Tibial nerve (tissue), 4 donors: ENCODE measurements at regions not wholly inside any gene's neighbourhood (a gene's known extent, or its start where the extent isn't known, plus 50 kb on each side); places are given as distances from the start of the nearest gene placed in this dataset. TPM values are rescaled to one million over a fixed set of nuclear protein-coding genes. Genes with fewer than 3 reads are reported as not detected.

Experiments used
- DNase-seq, 2 donors: peaks; one replicate each; pipeline ENCODE4 v3.0.0-alpha.2; 2019; ENCODE audit warnings: low spot score in 2 of 2
- H3K27ac ChIP-seq, 4 donors: fragments of 200-600 bp; sonication (generic) in 3 of 4; one replicate each; pipeline ENCODE4 v1.5.1; 2017 to 2019; ENCODE audit warnings: mild to moderate bottlenecking in 1 of 4
- H3K27me3 ChIP-seq, 2 donors: fragments of 200-600 bp; sonication (generic) in 1 of 2; one replicate each; pipeline versions ENCODE4 v1.5.1 to v1.6.0; 2017 to 2019
- H3K36me3 ChIP-seq, 3 donors: fragments of 200-600 bp; sonication (generic); one replicate each; pipeline ENCODE4 v1.5.1; 2018 to 2019
- H3K4me1 ChIP-seq, 4 donors: fragments of 200-600 bp; sonication (generic) in 3 of 4; one replicate each; pipeline ENCODE4 v1.5.1; 2017 to 2019
- H3K4me3 ChIP-seq, 4 donors: fragments of 200-600 bp; sonication (generic) in 3 of 4; one replicate each; pipeline ENCODE4 v1.5.1; 2017 to 2019; ENCODE audit warnings: mild to moderate bottlenecking in 1 of 4, moderate library complexity in 1 of 4
- H3K9me3 ChIP-seq, 4 donors: fragments of 200-600 bp; sonication (generic) in 3 of 4; one replicate each; pipeline ENCODE4 v1.5.1; 2017 to 2019
- EP300 ChIP-seq, 2 donors: sonication (generic); formaldehyde crosslinking; IDR thresholded peaks; one replicate each; pipeline ENCODE4 v1.6.1; 2017; ENCODE audit warnings: antibody characterized with exemption in 2 of 2, mild to moderate bottlenecking in 1 of 2
- POLR2A ChIP-seq, 2 donors: fragments of 450-650 bp; IDR thresholded peaks; one replicate each; pipeline ENCODE4 v1.6.1; 2017; ENCODE audit warnings: antibody characterized with exemption in 2 of 2, mild to moderate bottlenecking in 2 of 2, moderate library complexity in 2 of 2
- WGBS, 2 donors: methylation state at CpG; one replicate each; pipeline ENCODE4 v1.1.5; 2018; 5-methylcytosine and 5-hydroxymethylcytosine counted together
- small RNA-seq: library from RNA; depleted of rRNA; stranded (forward); fragments of <200 nt; gene quantifications from one replicate; pipeline ENCODE3, GENCODE V24; 2016
- TF ChIP-seq, protein P1 (sequence below), 5 experiments: fragments of 200-600 bp in 3 of 5; fragments of 450-650 bp in 2 of 5; sonication (generic) in 3 of 5; IDR thresholded peaks; one replicate each; pipeline ENCODE4 v1.5.1; 2016 to 2019; ENCODE audit warnings: antibody characterized with exemption in 5 of 5, mild to moderate bottlenecking in 3 of 5, moderate library complexity in 2 of 5

DNA sequence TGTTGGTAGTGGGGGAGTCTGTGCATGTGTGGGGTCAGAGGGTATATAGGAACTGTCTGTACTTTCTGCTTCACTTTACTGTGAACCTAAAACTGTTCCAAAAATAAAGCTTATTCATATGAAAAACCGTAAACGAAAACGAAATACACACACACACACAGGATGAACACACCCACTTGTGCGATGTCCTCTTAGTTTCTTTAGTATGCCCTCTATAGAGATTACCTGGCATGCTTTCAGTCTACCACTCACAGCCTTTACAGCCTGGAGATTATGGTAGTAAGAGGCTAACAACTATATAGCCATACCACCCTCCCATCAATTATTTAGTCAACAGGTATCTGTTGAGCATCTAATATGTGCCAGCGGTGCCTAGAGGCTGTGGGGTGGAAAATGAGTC lies 60.0 kb upstream of the UBE3A start:
- Histone ChIP-seq H3K27ac (no peak overlapping the region), H3K36me3 (no peaks in the 10 kb centered on the region), H3K9me3 (peaks cover 0 to 15% (median 2%) of the 10 kb centered on the region in 4 donors), H3K27me3 (no peaks in the 10 kb centered on the region), H3K4me1 (no peaks in the 10 kb centered on the region), H3K4me3 (no peak overlapping the region)
- 89 to 94% methylated on average over 5 of the region's 5 CpGs for WGBS, 2 donors
- no peak for DNase-seq
- TF ChIP-seq, protein P1, sequence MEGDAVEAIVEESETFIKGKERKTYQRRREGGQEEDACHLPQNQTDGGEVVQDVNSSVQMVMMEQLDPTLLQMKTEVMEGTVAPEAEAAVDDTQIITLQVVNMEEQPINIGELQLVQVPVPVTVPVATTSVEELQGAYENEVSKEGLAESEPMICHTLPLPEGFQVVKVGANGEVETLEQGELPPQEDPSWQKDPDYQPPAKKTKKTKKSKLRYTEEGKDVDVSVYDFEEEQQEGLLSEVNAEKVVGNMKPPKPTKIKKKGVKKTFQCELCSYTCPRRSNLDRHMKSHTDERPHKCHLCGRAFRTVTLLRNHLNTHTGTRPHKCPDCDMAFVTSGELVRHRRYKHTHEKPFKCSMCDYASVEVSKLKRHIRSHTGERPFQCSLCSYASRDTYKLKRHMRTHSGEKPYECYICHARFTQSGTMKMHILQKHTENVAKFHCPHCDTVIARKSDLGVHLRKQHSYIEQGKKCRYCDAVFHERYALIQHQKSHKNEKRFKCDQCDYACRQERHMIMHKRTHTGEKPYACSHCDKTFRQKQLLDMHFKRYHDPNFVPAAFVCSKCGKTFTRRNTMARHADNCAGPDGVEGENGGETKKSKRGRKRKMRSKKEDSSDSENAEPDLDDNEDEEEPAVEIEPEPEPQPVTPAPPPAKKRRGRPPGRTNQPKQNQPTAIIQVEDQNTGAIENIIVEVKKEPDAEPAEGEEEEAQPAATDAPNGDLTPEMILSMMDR (IDR thresholded peaks at IDR 0.05), result no peak
- TF ChIP-seq EP300 (IDR thresholded peaks at IDR 0.05), result no peak

DNA sequence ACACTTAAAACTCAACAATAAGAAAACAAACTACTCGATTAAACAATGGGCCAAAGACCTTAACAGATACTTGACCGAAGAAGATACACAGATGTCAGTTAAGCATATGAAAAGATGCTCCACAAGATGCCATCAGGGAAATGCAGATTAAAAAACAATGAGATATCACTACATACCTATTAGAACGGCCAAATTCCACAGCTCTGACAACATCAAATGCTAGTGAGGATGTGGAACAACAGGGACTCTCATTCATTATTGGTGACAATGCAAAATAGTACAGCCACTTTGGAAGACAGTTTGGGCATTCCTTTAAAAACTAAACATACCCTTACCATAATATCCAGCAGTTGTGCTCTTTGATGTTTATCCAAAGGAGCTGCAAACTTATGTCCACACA lies 59.1 kb upstream of the UBE3A start:
- TF ChIP-seq, protein P1 (IDR thresholded peaks at IDR 0.05), result no peak
- TF ChIP-seq POLR2A (IDR thresholded peaks at IDR 0.05) (no peak), EP300 (IDR thresholded peaks at IDR 0.05) (no peak)
- 77 to 88% methylated on average over 3 of the region's 3 CpGs for WGBS, 2 donors
- H3K9me3 ChIP-seq, result peaks cover 0 to 20% (median 2%) of the 10 kb centered on the region in 4 donors
- H3K4me1 ChIP-seq, result no peaks in the 10 kb centered on the region
- no peak overlapping the region for H3K27ac ChIP-seq
- H3K4me3 ChIP-seq, result no peak overlapping the region
- no peaks in the 10 kb centered on the region for H3K36me3 ChIP-seq
- no peaks in the 10 kb centered on the region for H3K27me3 ChIP-seq
- no peak for DNase-seq

DNA sequence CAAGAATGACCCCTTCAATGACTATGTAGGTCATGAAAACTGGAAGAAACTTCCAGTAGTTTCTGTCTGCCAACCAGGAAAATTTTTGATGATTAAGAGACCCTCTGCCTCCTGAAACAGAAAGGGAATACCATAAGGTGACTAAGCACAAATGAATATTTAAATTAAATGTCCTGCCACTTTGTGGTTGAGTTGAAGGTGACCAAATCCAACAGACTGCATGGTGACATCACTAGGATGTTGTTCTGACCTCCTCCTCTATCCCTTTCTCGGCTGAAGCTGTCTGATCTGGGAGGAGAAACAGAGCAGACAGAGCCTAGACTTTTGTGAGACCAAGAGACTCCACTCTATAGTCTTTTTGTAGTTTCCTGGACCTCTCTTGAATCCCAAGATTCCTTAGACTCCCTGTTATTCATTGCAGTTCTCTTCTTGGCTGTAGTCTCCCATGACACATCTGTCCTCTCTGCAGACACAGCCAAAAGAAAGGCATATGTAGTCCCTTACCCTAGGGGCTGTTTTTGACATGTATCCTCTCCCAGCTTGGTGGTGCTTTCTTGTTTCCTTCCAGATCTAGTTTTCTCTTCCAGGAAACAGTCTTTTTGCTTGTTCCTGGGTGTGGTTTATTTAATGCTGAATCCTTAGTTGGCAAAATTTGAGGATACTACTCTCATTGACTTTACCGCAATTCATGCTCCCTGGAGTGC lies 55.2 kb upstream of the UBE3A start:
- H3K4me1 ChIP-seq, result no peaks in the 10 kb centered on the region
- WGBS, 2 donors, result 78 to 91% methylated on average over 2 of the region's 2 CpGs

DNA sequence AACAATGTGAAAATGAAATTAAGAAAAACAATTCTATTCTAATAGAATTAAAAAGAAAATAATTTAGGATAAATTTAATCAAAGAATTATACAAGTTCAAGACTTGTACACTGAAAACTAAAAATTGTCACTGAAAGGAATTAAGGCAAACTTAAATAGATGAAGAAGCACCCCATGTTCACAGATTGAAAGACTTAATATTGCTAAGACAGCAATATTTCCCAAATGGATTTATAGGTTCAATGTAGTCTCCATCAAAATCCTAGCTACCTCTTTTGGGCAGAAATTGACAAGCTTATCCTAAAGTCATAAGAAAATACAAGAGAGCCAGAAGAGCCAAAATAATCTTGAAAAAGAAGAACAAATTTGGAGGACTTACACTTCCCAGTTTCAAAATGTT lies 53.5 kb upstream of the UBE3A start:
- DNase-seq, result no peak
- Histone ChIP-seq H3K27ac (no peak overlapping the region), H3K36me3 (no peaks in the 10 kb centered on the region), H3K9me3 (peaks cover 0 to 67% (median 6%) of the 10 kb centered on the region in 4 donors), H3K27me3 (no peaks in the 10 kb centered on the region), H3K4me3 (no peak overlapping the region), H3K4me1 (no peaks in the 10 kb centered on the region)
- TF ChIP-seq POLR2A (IDR thresholded peaks at IDR 0.05) (no peak), EP300 (IDR thresholded peaks at IDR 0.05) (no peak)
- TF ChIP-seq, protein P1 (IDR thresholded peaks at IDR 0.05), result no peak

More for the DNA sequence above, 55.2 kb upstream of the UBE3A start:
- H3K4me3 ChIP-seq, result no peak overlapping the region
- TF ChIP-seq EP300 (IDR thresholded peaks at IDR 0.05), result no peak
- TF ChIP-seq, protein P1 (IDR thresholded peaks at IDR 0.05), result no peak
- TF ChIP-seq POLR2A (IDR thresholded peaks at IDR 0.05), result no peak
- H3K36me3 ChIP-seq, result no peaks in the 10 kb centered on the region
- no peaks in the 10 kb centered on the region for H3K27me3 ChIP-seq
- H3K27ac ChIP-seq, result no peak overlapping the region
- no peak for DNase-seq
- peaks cover 0 to 57% (median 8%) of the 10 kb centered on the region in 4 donors for H3K9me3 ChIP-seq

Small RNA genes in the stretch of these regions (small RNA-seq; reads per million reads assigned to genes)
- not detected for gene AC023449.1
